A673 (cell line): ENCODE measurements at regions not wholly inside any gene's neighbourhood (a gene's known extent, or its start where the extent isn't known, plus 50 kb on each side); places are given as distances from the start of the nearest gene placed in this dataset.
A peak's percentile ranks its signal among the peaks of the same experiment; 100 is the strongest.

ENCODE experiments used
- CTCF ChIP-seq: fragments of 300-800, 200-600 bp; sonication (generic); conservative IDR thresholded peaks from 2 replicates; pipeline ENCODE4 v1.5.1; 2017; ENCODE audit warnings: low read depth, mild to moderate bottlenecking, antibody characterized with exemption, low read length, moderate library complexity, mixed read lengths
- EZH2 ChIP-seq: fragments of 200-600 bp; sonication (generic); IDR thresholded peaks from 2 replicates; pipeline ENCODE4 v1.6.1; 2017; ENCODE audit warnings: borderline replicate concordance, low read depth, mild to moderate bottlenecking, mixed read lengths, antibody characterized with exemption, low read length; ENCODE audit not compliant: poor library complexity, severe bottlenecking

GRCh38 chr6:105509506-105510331, 106.8 kb upstream of the PREP start:
- TF ChIP-seq CTCF (peak; percentile 49), EZH2 (no peak)
